HG03039 (cell line): ENCODE measurements at regions not wholly inside any gene's neighbourhood (a gene's known extent, or its start where the extent isn't known, plus 50 kb on each side); places are given as distances from the start of the nearest gene placed in this dataset.

Experiments used
- ATAC-seq: cut with Tn5 transposase; IDR thresholded peaks from one replicate; pipeline ENCODE4 v1.9.1; 2021; ENCODE audit warnings: mild to moderate bottlenecking, moderate library complexity; ENCODE audit not compliant: unreplicated experiment

- ATAC-seq, result no peak
These were observed 216.9 kb upstream of the LRFN2 start for GRCh38 chr6:40803897-40804702.

GRCh38 chr6:40802481-40802880 is 215.3 kb upstream of the LRFN2 start:
- ATAC-seq, result no peak

GRCh38 chr6:40799296-40800140 is 212.4 kb upstream of the LRFN2 start:
- ATAC-seq, result no peak

GRCh38 chr6:40798069-40798770 is 211.1 kb upstream of the LRFN2 start:
- ATAC-seq, result no peak

GRCh38 chr6:40796260-40797221 is 209.4 kb upstream of the LRFN2 start:
- ATAC-seq, result no peak

GRCh38 chr6:40794586-40794985 is 207.4 kb upstream of the LRFN2 start:
- ATAC-seq, result no peak

- ATAC-seq, result no peak
These were observed 205.0 kb upstream of the LRFN2 start for GRCh38 chr6:40792183-40792582.

GRCh38 chr6:40791004-40791403 is 203.8 kb upstream of the LRFN2 start:
- ATAC-seq, result no peak

- ATAC-seq, result no peak
These were observed 201.8 kb upstream of the LRFN2 start for GRCh38 chr6:40788661-40789655.

- no peak for ATAC-seq
These were observed 195.2 kb upstream of the LRFN2 start for GRCh38 chr6:40782355-40782754.

- no peak for ATAC-seq
These were observed 193.5 kb upstream of the LRFN2 start for GRCh38 chr6:40780637-40781036.

GRCh38 chr6:40779409-40779808 is 192.2 kb upstream of the LRFN2 start:
- no peak for ATAC-seq

GRCh38 chr6:40778918-40779317 is 191.8 kb upstream of the LRFN2 start:
- no peak for ATAC-seq

GRCh38 chr6:40778196-40778595 is 191.0 kb upstream of the LRFN2 start:
- no peak for ATAC-seq

- ATAC-seq, result no peak
These were observed 187.8 kb upstream of the LRFN2 start for GRCh38 chr6:40774932-40775331.

- ATAC-seq, result no peak
These were observed 183.6 kb upstream of the LRFN2 start for GRCh38 chr6:40770794-40771193.

GRCh38 chr6:40764726-40765125 is 177.6 kb upstream of the LRFN2 start:
- ATAC-seq, result no peak

- ATAC-seq, result no peak
These were observed 175.8 kb upstream of the LRFN2 start for GRCh38 chr6:40762981-40763380.

GRCh38 chr6:40760887-40761286 is 173.7 kb upstream of the LRFN2 start:
- no peak for ATAC-seq
